WTC11 (cell line): ENCODE measurements at regions not wholly inside any gene's neighbourhood (a gene's known extent, or its start where the extent isn't known, plus 50 kb on each side); places are given as distances from the start of the nearest gene placed in this dataset.

ENCODE experiments used
- ATF6 ChIP-seq: sonication (generic); formaldehyde crosslinking; IDR thresholded peaks from 2 replicates; pipeline ENCODE4 v1.8.1; 2023; ENCODE audit warnings: mild to moderate bottlenecking, missing genetic modification reagents
- CTCF ChIP-seq: fragments of 200-600 bp; IDR thresholded peaks from 2 replicates; pipeline ENCODE4 v1.8.0; 2022; ENCODE audit warnings: antibody characterized with exemption
- MXD4 ChIP-seq: fragments of 250-450 bp; sonication (Bioruptor Pico); IDR thresholded peaks from 2 replicates; pipeline ENCODE4 v1.8.0; 2021; ENCODE audit warnings: mild to moderate bottlenecking, moderate library complexity, borderline replicate concordance
- NR1H2 ChIP-seq: sonication (generic); formaldehyde crosslinking; IDR thresholded peaks from 2 replicates; pipeline ENCODE4 v1.9.0; 2021; ENCODE audit warnings: mild to moderate bottlenecking, moderate library complexity, missing genetic modification reagents
- SMAD3 ChIP-seq: sonication (generic); formaldehyde crosslinking; IDR thresholded peaks from 2 replicates; pipeline ENCODE4 v1.8.0; 2022; ENCODE audit warnings: missing genetic modification reagents, mild to moderate bottlenecking, borderline replicate concordance
- SOX15 ChIP-seq: fragments of 250-450 bp; sonication (Bioruptor Pico); IDR thresholded peaks from 2 replicates; pipeline ENCODE4 v1.9.0; 2021; ENCODE audit warnings: mild to moderate bottlenecking
- SP1 ChIP-seq: sonication (generic); formaldehyde crosslinking; conservative IDR thresholded peaks from 2 replicates; pipeline ENCODE4 v1.8.1; 2022; ENCODE audit warnings: missing genetic modification reagents
- USF1 ChIP-seq: sonication (generic); formaldehyde crosslinking; IDR thresholded peaks from 2 replicates; pipeline ENCODE4 v1.8.0; 2022; ENCODE audit warnings: mild to moderate bottlenecking, missing genetic modification reagents
- ZBTB21 ChIP-seq: sonication (generic); formaldehyde crosslinking; IDR thresholded peaks from 2 replicates; pipeline ENCODE4 v1.8.1; 2023; ENCODE audit warnings: mild to moderate bottlenecking, missing genetic modification reagents, borderline replicate concordance
- ZNF281 ChIP-seq: sonication (generic); formaldehyde crosslinking; IDR thresholded peaks from 2 replicates; pipeline ENCODE4 v1.8.0; 2023; ENCODE audit warnings: mild to moderate bottlenecking, missing genetic modification reagents

GRCh38 chr11:27201454-27202302 lies 161.1 kb downstream of the BBOX1 start:
- TF ChIP-seq SP1 (CRISPR knock-in tag) (no peak), ZBTB21 (CRISPR knock-in tag) (no peak), CTCF (no peak), ATF6 (CRISPR knock-in tag) (no peak), USF1 (CRISPR knock-in tag) (no peak), NR1H2 (CRISPR knock-in tag) (no peak), SOX15 (CRISPR knock-in tag) (no peak), ZNF281 (no peak), SMAD3 (no peak), MXD4 (CRISPR knock-in tag) (no peak)
